Calu3 (cell line): ENCODE measurements at regions not wholly inside any gene's neighbourhood (a gene's known extent, or its start where the extent isn't known, plus 50 kb on each side); places are given as distances from the start of the nearest gene placed in this dataset.

Experiments used
- BruUV-seq: library from RNA; stranded (reverse); fragments of 400-500 nt; replicated peaks from 2 replicates; lab custom pipeline; 2021; lab: Mats Ljungman, UMichigan
- CTCF ChIA-PET: fragments of 300-600 bp; sonication (Branson Sonifier 250); formaldehyde crosslinking; loops from one replicate; lab custom pipeline; 2022; ENCODE audit warnings: antibody characterized with exemption; lab: Charles Lee
- DNase-seq: peaks from one replicate; pipeline ENCODE4 v3.0.0; 2022
- H3K27ac Mint-ChIP-seq: one replicate; pipeline ENCODE4 v1.8.0; 2022; ENCODE audit warnings: mixed read lengths; ENCODE audit not compliant: unreplicated experiment
- H3K27me3 Mint-ChIP-seq: one replicate; pipeline ENCODE4 v1.8.0; 2022; ENCODE audit warnings: mixed read lengths; ENCODE audit not compliant: unreplicated experiment
- H3K36me3 Mint-ChIP-seq: one replicate; pipeline ENCODE4 v1.8.0; 2022; ENCODE audit warnings: mild to moderate bottlenecking, moderate library complexity, mixed read lengths; ENCODE audit not compliant: insufficient read depth, unreplicated experiment
- H3K4me1 Mint-ChIP-seq: one replicate; pipeline ENCODE4 v1.8.0; 2022; ENCODE audit warnings: mild to moderate bottlenecking, low read depth, mixed read lengths; ENCODE audit not compliant: unreplicated experiment
- H3K4me3 Mint-ChIP-seq: one replicate; pipeline ENCODE4 v1.8.0; 2022; ENCODE audit warnings: mild to moderate bottlenecking, low read depth, moderate library complexity, mixed read lengths; ENCODE audit not compliant: unreplicated experiment
- H3K9me3 Mint-ChIP-seq: one replicate; pipeline ENCODE4 v1.8.0; 2022; ENCODE audit warnings: low read depth, mixed read lengths; ENCODE audit not compliant: unreplicated experiment
- intact Hi-C: fragments of 100-400 bp; cut with micrococcal nuclease; formaldehyde crosslinking; loops from one replicate; pipeline ENCODE4 v1.10.0; 2022; ENCODE audit not compliant: unreplicated experiment
- TF ChIP-seq, protein P1 (sequence below): fragments of 200-600 bp; IDR thresholded peaks from one replicate; pipeline ENCODE4 v1.8.0; 2022; ENCODE audit warnings: antibody characterized with exemption; ENCODE audit not compliant: unreplicated experiment

DNA sequence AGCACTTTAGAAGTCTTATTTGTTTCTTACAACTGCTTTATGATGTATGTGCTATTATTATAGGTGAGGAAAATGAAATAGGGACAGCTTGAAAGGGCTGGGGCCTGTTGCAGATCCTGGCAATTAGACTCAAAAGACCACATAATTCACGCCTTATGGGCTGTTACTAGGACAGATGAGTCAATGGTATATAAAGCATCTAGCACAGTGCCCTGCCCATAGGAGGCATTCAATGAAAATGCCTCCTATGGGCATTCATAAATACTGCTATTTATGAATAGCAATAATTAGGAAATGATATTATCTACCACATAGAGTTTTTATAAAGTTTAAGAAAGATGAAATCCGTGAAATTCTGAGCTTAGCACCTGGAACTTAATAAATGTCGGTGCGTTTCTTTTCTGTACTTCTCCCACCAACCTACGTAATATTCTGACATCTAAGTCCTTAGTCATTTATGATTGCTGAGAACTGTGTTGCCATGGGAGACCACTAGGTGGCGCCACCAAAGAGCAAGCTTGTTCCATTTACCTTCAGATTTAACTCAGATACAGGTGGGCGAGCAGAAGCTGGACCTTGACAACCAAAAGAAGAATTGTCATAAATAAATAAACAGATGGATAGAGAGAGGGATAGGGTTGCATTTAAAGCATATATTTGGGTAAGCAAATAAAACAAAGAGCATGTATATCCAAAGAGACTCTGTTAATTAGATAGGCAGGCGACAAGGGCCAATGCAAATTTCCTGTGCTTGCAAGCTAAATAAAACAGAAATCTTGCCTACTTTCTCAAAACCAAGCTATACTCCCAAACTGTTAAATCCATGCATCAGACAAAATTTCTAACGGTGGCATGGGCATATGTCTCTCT, 699.9 kb downstream of the INHBA start:
- TF ChIP-seq, protein P1, sequence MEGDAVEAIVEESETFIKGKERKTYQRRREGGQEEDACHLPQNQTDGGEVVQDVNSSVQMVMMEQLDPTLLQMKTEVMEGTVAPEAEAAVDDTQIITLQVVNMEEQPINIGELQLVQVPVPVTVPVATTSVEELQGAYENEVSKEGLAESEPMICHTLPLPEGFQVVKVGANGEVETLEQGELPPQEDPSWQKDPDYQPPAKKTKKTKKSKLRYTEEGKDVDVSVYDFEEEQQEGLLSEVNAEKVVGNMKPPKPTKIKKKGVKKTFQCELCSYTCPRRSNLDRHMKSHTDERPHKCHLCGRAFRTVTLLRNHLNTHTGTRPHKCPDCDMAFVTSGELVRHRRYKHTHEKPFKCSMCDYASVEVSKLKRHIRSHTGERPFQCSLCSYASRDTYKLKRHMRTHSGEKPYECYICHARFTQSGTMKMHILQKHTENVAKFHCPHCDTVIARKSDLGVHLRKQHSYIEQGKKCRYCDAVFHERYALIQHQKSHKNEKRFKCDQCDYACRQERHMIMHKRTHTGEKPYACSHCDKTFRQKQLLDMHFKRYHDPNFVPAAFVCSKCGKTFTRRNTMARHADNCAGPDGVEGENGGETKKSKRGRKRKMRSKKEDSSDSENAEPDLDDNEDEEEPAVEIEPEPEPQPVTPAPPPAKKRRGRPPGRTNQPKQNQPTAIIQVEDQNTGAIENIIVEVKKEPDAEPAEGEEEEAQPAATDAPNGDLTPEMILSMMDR = peak; percentile 90
- no peak overlapping the region for H3K4me3 Mint-ChIP-seq
- H3K36me3 Mint-ChIP-seq = peaks cover 13% of the 10 kb centered on the region
- CTCF ChIA-PET = interaction anchor here (2.0 to 2.4 kb wide), 2 partner anchors 12 to 702 kb away, joined by 6 to 8 read pairs; no protein-coding TSS in a partner anchor
- peaks cover 6% of the 10 kb centered on the region for H3K9me3 Mint-ChIP-seq
- H3K27ac Mint-ChIP-seq = peak overlapping the region; percentile 96
- peak; percentile 55 for DNase-seq
- intact Hi-C loops = no loop called here
- H3K4me1 Mint-ChIP-seq = peaks cover 59% of the 10 kb centered on the region
- no TSS peak for BruUV-seq
- no peaks in the 10 kb centered on the region for H3K27me3 Mint-ChIP-seq

DNA sequence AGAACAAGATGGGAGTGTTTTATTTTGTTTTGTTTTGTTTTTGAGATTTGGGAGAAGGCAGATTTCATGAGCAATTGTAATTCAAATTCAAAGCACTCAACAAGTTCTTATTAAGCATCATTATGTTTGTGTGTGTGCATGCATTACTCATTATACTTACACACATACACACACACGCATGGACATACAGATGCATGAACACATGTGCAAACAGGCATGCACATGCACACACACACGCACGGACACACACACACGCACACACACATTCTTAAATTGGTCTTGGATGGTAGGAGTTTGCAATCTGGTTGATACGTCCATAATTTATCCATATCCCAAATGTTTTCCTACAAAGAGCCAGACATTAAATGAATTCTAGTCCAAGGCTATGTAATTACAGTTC, 702.8 kb downstream of the INHBA start:
- TF ChIP-seq, protein P1 = no peak
- no TSS peak for BruUV-seq
- no peak overlapping the region for H3K4me3 Mint-ChIP-seq
- H3K27ac Mint-ChIP-seq = no peak overlapping the region
- no peaks in the 10 kb centered on the region for H3K36me3 Mint-ChIP-seq
- no peak for DNase-seq
- peaks cover 6% of the 10 kb centered on the region for H3K9me3 Mint-ChIP-seq
- no peaks in the 10 kb centered on the region for H3K27me3 Mint-ChIP-seq
- peaks cover 62% of the 10 kb centered on the region for H3K4me1 Mint-ChIP-seq
- intact Hi-C loops = no loop called here
- CTCF ChIA-PET = no interaction called here

DNA sequence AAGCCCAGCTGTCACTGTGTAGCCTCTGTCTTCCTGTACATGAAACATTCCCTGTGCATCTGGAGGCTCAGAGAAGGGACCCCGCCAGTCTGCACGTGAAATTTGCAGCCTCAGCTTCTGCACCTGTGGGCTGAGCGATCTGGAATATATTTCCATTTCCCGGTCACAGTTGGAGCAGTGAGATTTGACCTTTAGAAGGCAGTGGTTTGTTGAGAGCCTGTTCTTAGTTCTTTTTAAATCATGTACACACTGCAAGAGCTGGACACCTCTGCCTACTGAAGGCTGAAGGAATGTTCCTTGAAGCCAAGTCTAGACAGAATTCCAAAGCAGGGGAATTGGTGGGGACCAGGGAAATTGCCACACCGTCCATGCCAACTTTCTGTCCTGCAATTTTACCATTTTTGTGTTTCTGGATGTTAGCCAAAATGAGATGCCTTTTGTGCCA, 706.6 kb downstream of the INHBA start:
- Mint-ChIP-seq H3K36me3 (no peaks in the 10 kb centered on the region), H3K4me1 (peaks cover 30% of the 10 kb centered on the region), H3K9me3 (peaks cover 10% of the 10 kb centered on the region), H3K27ac (peak overlapping the region; percentile 4), H3K27me3 (no peaks in the 10 kb centered on the region), H3K4me3 (no peak overlapping the region)
- no peak for DNase-seq
- no TSS peak for BruUV-seq
- TF ChIP-seq, protein P1 = no peak
- intact Hi-C loops = no loop called here
- CTCF ChIA-PET = interaction anchor here (1.0 kb wide), 1 partner anchor 19 kb away, joined by 3 read pairs; no protein-coding TSS in a partner anchor

DNA sequence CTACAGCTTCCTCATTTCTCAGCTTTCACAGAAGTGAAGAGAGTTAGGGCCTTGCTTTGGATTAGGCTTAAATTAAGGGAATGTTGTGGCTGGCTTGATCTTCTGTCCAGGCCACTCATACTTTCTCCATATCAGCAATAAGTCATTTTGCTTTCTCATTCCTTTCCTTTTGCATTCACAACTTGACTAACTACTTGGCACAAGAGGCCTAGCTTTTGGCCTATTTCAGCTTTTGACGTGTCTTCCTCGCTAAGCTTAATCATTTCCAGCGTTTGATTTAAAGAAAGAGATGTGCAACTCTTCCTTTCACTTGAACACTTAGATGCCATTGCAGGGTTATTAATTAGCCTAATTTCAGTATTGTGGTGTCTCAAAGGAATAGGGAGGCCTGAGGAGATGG, 712.0 kb downstream of the INHBA start:
- BruUV-seq = no TSS peak
- Mint-ChIP-seq H3K4me3 (no peak overlapping the region), H3K36me3 (no peaks in the 10 kb centered on the region), H3K27ac (no peak overlapping the region), H3K27me3 (no peaks in the 10 kb centered on the region), H3K9me3 (peaks cover 6% of the 10 kb centered on the region), H3K4me1 (peaks cover 20% of the 10 kb centered on the region)
- TF ChIP-seq, protein P1 = no peak
- no peak for DNase-seq
- CTCF ChIA-PET = interaction anchor here (1.5 kb wide), 1 partner anchor 12 kb away, joined by 6 read pairs; no protein-coding TSS in a partner anchor
- intact Hi-C loops = no loop called here
